HEK293 (cell line): ENCODE measurements at regions not wholly inside any gene's neighbourhood (a gene's known extent, or its start where the extent isn't known, plus 50 kb on each side); places are given as distances from the start of the nearest gene placed in this dataset.

Source experiments
- CTCF ChIA-PET: fragments of 350-600 bp; formaldehyde crosslinking; extraction: SDS; loops from one replicate; lab custom pipeline; 2021; ENCODE audit warnings: antibody characterized with exemption; lab: Yijun Ruan, JAX
- POLR2A ChIA-PET: fragments of 300-600 bp; formaldehyde crosslinking; extraction: SDS; loops from one replicate; lab custom pipeline; 2020; ENCODE audit warnings: antibody characterized with exemption, inconsistent platforms; lab: Yijun Ruan, JAX
- H3K27ac ChIP-seq: fragments of 200-500 bp; sonication (Bioruptor generic); 2 replicates; pipeline ENCODE4 v1.5.1; 2014; ENCODE audit warnings: low read depth, low read length, control low read depth, inconsistent platforms; ENCODE audit errors: extremely low read depth
- H3K36me3 ChIP-seq, 2 experiments: fragments of 200-500 bp in 1 of 2; sonication (Bioruptor generic) in 1 of 2; 1 replicate in 1 of 2; 2 replicates in 1 of 2; pipeline ENCODE4 v1.5.1; 2014 to 2017; ENCODE audit warnings: inconsistent platforms in 2 of 2, low read length in 2 of 2; ENCODE audit not compliant: control insufficient read depth in 2 of 2, insufficient read depth in 1 of 2
- H3K4me1 ChIP-seq: fragments of 200-500 bp; sonication (Bioruptor generic); 2 replicates; pipeline ENCODE4 v1.5.1; 2014; ENCODE audit warnings: mild to moderate bottlenecking, low read length, inconsistent platforms; ENCODE audit not compliant: control insufficient read depth, insufficient read depth
- H3K4me3 ChIP-seq: 2 replicates; pipeline ENCODE4 v1.5.1; 2011; ENCODE audit warnings: low read depth, mild to moderate bottlenecking, control low read depth, low read length, moderate library complexity
- H3K9me3 ChIP-seq: fragments of 200-500 bp; sonication (Bioruptor generic); 2 replicates; pipeline ENCODE4 v1.5.1; 2014; ENCODE audit warnings: low read depth, low read length, inconsistent platforms; ENCODE audit not compliant: control insufficient read depth, insufficient read depth
- ATF2 ChIP-seq: fragments of 450-650 bp; formaldehyde crosslinking; IDR thresholded peaks from 2 replicates; pipeline ENCODE4 v1.5.1; 2016; ENCODE audit warnings: missing biosample characterization, missing genetic modification characterization, low read depth
- GLI4 ChIP-seq: fragments of 450-650 bp; formaldehyde crosslinking; IDR thresholded peaks from 2 replicates; pipeline ENCODE4 v1.5.1; 2016; ENCODE audit warnings: missing biosample characterization, missing genetic modification characterization
- HOXA7 ChIP-seq: sonication (generic); formaldehyde crosslinking; IDR thresholded peaks from 2 replicates; pipeline ENCODE4 v1.8.1; 2022; ENCODE audit warnings: missing genetic modification reagents, borderline replicate concordance
- OSR2 ChIP-seq: fragments of 450-650 bp; formaldehyde crosslinking; IDR thresholded peaks from 2 replicates; pipeline ENCODE4 v1.5.1; 2016; ENCODE audit warnings: missing biosample characterization, missing genetic modification characterization
- PRDM1 ChIP-seq: fragments of 450-650 bp; formaldehyde crosslinking; IDR thresholded peaks from 2 replicates; pipeline ENCODE4; 2016; ENCODE audit warnings: missing biosample characterization, missing genetic modification characterization
- SCRT2 ChIP-seq: fragments of 450-650 bp; formaldehyde crosslinking; IDR thresholded peaks from 2 replicates; pipeline ENCODE4 v1.5.1; 2016; ENCODE audit warnings: missing biosample characterization, missing genetic modification characterization
- SP2 ChIP-seq: fragments of 450-650 bp; formaldehyde crosslinking; IDR thresholded peaks from 2 replicates; pipeline ENCODE4 v1.5.1; 2016; ENCODE audit warnings: missing biosample characterization, missing genetic modification characterization
- SP3 ChIP-seq: fragments of 450-650 bp; formaldehyde crosslinking; IDR thresholded peaks from 2 replicates; pipeline ENCODE4 v1.5.1; 2016; ENCODE audit warnings: missing biosample characterization, missing genetic modification characterization
- YY1 ChIP-seq: fragments of 450-650 bp; formaldehyde crosslinking; IDR thresholded peaks from 2 replicates; pipeline ENCODE4 v1.5.1; 2018; ENCODE audit warnings: missing biosample characterization, missing genetic modification characterization
- ZBTB17 ChIP-seq: fragments of 450-650 bp; formaldehyde crosslinking; IDR thresholded peaks from 2 replicates; pipeline ENCODE4 v1.5.1; 2016; ENCODE audit warnings: missing biosample characterization, missing genetic modification characterization
- ZBTB6 ChIP-seq: fragments of 450-650 bp; formaldehyde crosslinking; IDR thresholded peaks from 2 replicates; pipeline ENCODE4 v1.5.1; 2017; ENCODE audit warnings: missing biosample characterization, missing genetic modification characterization
- ZNF175 ChIP-seq: fragments of 450-650 bp; formaldehyde crosslinking; IDR thresholded peaks from 2 replicates; pipeline ENCODE4 v1.5.1; 2016; ENCODE audit warnings: missing biosample characterization, missing genetic modification characterization
- ZNF362 ChIP-seq: fragments of 450-650 bp; formaldehyde crosslinking; IDR thresholded peaks from 2 replicates; pipeline ENCODE4 v1.5.1; 2016; ENCODE audit warnings: missing biosample characterization, missing genetic modification characterization
- ZNF48 ChIP-seq: fragments of 450-650 bp; formaldehyde crosslinking; IDR thresholded peaks from 2 replicates; pipeline ENCODE4 v1.5.1; 2016; ENCODE audit warnings: missing biosample characterization, missing genetic modification characterization
- ZNF501 ChIP-seq: fragments of 450-650 bp; formaldehyde crosslinking; IDR thresholded peaks from 2 replicates; pipeline ENCODE4 v1.5.1; 2016; ENCODE audit warnings: missing biosample characterization, missing genetic modification characterization
- ZNF514 ChIP-seq: fragments of 450-650 bp; formaldehyde crosslinking; IDR thresholded peaks from 2 replicates; pipeline ENCODE4 v1.5.1; 2016; ENCODE audit warnings: missing biosample characterization, missing genetic modification characterization
- ZNF518A ChIP-seq: fragments of 450-650 bp; formaldehyde crosslinking; conservative IDR thresholded peaks from 2 replicates; pipeline ENCODE4 v1.5.1; 2016; ENCODE audit warnings: low read depth, missing biosample characterization, missing genetic modification characterization
- ZNF830 ChIP-seq: fragments of 450-650 bp; IDR thresholded peaks from 2 replicates; pipeline ENCODE4 v1.5.0; 2018; ENCODE audit warnings: missing biosample characterization, missing genetic modification characterization, low read depth, mild to moderate bottlenecking, moderate library complexity
- ZNF843 ChIP-seq: fragments of 450-650 bp; formaldehyde crosslinking; IDR thresholded peaks from 2 replicates; pipeline ENCODE4 v1.5.1; 2016; ENCODE audit warnings: missing biosample characterization, missing genetic modification characterization
- ZSCAN30 ChIP-seq: fragments of 450-650 bp; IDR thresholded peaks from 2 replicates; pipeline ENCODE4 v1.5.1; 2018; ENCODE audit warnings: missing biosample characterization, mild to moderate bottlenecking, missing genetic modification characterization, moderate library complexity
- TF ChIP-seq, protein P1 (sequence below): fragments of 450-650 bp; formaldehyde crosslinking; IDR thresholded peaks from 2 replicates; pipeline ENCODE4 v1.5.1; 2017; ENCODE audit warnings: missing biosample characterization, missing genetic modification characterization
- TF ChIP-seq, protein P2 (sequence below): fragments of 450-650 bp; formaldehyde crosslinking; IDR thresholded peaks from 2 replicates; pipeline ENCODE4 v1.5.1; 2016; ENCODE audit warnings: missing biosample characterization, missing genetic modification characterization

DNA sequence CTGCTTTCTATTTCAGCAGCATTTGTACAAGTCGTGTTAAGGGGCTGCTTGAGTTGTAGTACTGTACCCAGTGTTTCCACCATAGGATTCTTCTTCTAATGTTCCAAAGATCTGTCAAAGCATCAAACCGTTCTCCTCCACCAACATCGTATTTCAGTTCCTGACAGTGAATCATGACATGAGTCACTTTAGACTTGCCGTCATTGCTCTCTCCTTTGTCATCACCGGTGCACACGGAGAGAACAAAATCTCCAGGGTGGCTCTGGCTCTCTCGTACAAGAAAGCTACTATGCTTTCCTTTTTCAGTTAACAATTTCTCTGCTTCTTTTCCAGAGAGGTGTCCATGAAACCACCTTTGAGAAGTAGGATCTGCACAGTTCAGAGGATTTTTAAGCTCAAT lies 270.9 kb upstream of the CCDC54 start:
- H3K27ac ChIP-seq: no peak overlapping the region
- no peaks in the 10 kb centered on the region for H3K4me1 ChIP-seq
- H3K4me3 ChIP-seq: no peak overlapping the region
- CTCF ChIA-PET: interaction anchor here (1.1 kb wide), 1 partner anchor 42 kb away, joined by 3 read pairs; no protein-coding TSS in a partner anchor
- TF ChIP-seq ZNF518A (tag by site-specific recombination) (no peak), ZNF501 (tag by site-specific recombination) (no peak), ZNF514 (tag by site-specific recombination) (no peak), GLI4 (tag by site-specific recombination) (no peak), ZSCAN30 (tag by site-specific recombination) (no peak), ZBTB6 (tag by site-specific recombination) (no peak)
- TF ChIP-seq, all 188 proteins: peak for 0
- Histone ChIP-seq H3K9me3 (no peaks in the 10 kb centered on the region), H3K36me3 (no peaks in the 10 kb centered on the region)
- POLR2A ChIA-PET: no interaction called here

GRCh38 chr3:107106907-107107306 lies 270.3 kb upstream of the CCDC54 start:
- no peak overlapping the region for H3K27ac ChIP-seq
- no peak overlapping the region for H3K4me3 ChIP-seq
- no peaks in the 10 kb centered on the region for H3K4me1 ChIP-seq
- no peaks in the 10 kb centered on the region for H3K36me3 ChIP-seq
- ChIA-PET CTCF (interaction anchor here (1.1 kb wide), 1 partner anchor 42 kb away, joined by 3 read pairs; no protein-coding TSS in a partner anchor), POLR2A (no interaction called here)
- no peaks in the 10 kb centered on the region for H3K9me3 ChIP-seq
- TF ChIP-seq SP3 (no peak), ZNF48 (no peak), ZNF830 (tag by site-specific recombination) (no peak), PRDM1 (tag by site-specific recombination) (no peak), ZNF175 (tag by site-specific recombination) (no peak), ZBTB17 (tag by site-specific recombination) (no peak), ZNF843 (tag by site-specific recombination) (no peak), ATF2 (tag by site-specific recombination) (no peak), YY1 (tag by site-specific recombination) (no peak), HOXA7 (CRISPR knock-in tag) (no peak), SP2 (no peak), ZNF362 (tag by site-specific recombination) (no peak), SCRT2 (tag by site-specific recombination) (no peak), OSR2 (tag by site-specific recombination) (no peak)
- TF ChIP-seq, protein P1, sequence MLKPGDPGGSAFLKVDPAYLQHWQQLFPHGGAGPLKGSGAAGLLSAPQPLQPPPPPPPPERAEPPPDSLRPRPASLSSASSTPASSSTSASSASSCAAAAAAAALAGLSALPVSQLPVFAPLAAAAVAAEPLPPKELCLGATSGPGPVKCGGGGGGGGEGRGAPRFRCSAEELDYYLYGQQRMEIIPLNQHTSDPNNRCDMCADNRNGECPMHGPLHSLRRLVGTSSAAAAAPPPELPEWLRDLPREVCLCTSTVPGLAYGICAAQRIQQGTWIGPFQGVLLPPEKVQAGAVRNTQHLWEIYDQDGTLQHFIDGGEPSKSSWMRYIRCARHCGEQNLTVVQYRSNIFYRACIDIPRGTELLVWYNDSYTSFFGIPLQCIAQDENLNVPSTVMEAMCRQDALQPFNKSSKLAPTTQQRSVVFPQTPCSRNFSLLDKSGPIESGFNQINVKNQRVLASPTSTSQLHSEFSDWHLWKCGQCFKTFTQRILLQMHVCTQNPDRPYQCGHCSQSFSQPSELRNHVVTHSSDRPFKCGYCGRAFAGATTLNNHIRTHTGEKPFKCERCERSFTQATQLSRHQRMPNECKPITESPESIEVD (tag by site-specific recombination): no peak
- TF ChIP-seq, protein P2, sequence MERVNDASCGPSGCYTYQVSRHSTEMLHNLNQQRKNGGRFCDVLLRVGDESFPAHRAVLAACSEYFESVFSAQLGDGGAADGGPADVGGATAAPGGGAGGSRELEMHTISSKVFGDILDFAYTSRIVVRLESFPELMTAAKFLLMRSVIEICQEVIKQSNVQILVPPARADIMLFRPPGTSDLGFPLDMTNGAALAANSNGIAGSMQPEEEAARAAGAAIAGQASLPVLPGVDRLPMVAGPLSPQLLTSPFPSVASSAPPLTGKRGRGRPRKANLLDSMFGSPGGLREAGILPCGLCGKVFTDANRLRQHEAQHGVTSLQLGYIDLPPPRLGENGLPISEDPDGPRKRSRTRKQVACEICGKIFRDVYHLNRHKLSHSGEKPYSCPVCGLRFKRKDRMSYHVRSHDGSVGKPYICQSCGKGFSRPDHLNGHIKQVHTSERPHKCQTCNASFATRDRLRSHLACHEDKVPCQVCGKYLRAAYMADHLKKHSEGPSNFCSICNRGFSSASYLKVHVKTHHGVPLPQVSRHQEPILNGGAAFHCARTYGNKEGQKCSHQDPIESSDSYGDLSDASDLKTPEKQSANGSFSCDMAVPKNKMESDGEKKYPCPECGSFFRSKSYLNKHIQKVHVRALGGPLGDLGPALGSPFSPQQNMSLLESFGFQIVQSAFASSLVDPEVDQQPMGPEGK (tag by site-specific recombination): no peak
- TF ChIP-seq, all 188 proteins: peak for 0
